OCI-LY7 (cell line): ENCODE measurements at regions not wholly inside any gene's neighbourhood (a gene's known extent, or its start where the extent isn't known, plus 50 kb on each side); places are given as distances from the start of the nearest gene placed in this dataset.

Experiments used
- BruUV-seq: library from RNA; stranded (reverse); fragments of 400-500 nt; replicated peaks from 2 replicates; lab custom pipeline; 2021; lab: Mats Ljungman, UMichigan
- CTCF ChIA-PET: fragments of 300-600 bp; sonication (Branson Sonifier 250); formaldehyde crosslinking; loops from one replicate; lab custom pipeline; 2022; ENCODE audit warnings: antibody characterized with exemption; ENCODE audit not compliant: unreplicated experiment; lab: Charles Lee
- POLR2A ChIA-PET: fragments of 300-600 bp; sonication (Branson Sonifier 250); formaldehyde crosslinking; loops from one replicate; lab custom pipeline; 2022; ENCODE audit warnings: antibody characterized with exemption; lab: Charles Lee
- DNase-seq: peaks from one replicate; pipeline ENCODE4 v3.0.0-alpha.2; 2015; ENCODE audit warnings: low spot score
- H2AFZ ChIP-seq: fragments of 200-600 bp; sonication (generic), shearing (Covaris generic); 2 replicates; pipeline ENCODE4 v1.6.1; 2014; ENCODE audit warnings: mild to moderate bottlenecking, antibody characterized with exemption, low read length, moderate library complexity
- H3K27ac ChIP-seq: fragments of 200-600 bp; sonication (generic); 2 replicates; pipeline ENCODE4 v1.5.1; 2014; ENCODE audit warnings: mixed run types, low read depth, mild to moderate bottlenecking, moderate library complexity, low read length, inconsistent platforms; ENCODE audit not compliant: poor library complexity, severe bottlenecking
- H3K36me3 ChIP-seq: fragments of 200-600 bp; sonication (generic); 2 replicates; pipeline ENCODE4 v1.6.1; 2014; ENCODE audit warnings: mild to moderate bottlenecking, antibody characterized with exemption, low read length, moderate library complexity, mixed read lengths; ENCODE audit not compliant: insufficient read depth
- H3K4me1 ChIP-seq: fragments of 200-600 bp; sonication (generic); 2 replicates; pipeline ENCODE4 v1.5.1; 2014; ENCODE audit warnings: mild to moderate bottlenecking, low read length; ENCODE audit not compliant: insufficient read depth, poor library complexity, severe bottlenecking
- H3K4me2 ChIP-seq: fragments of 200-600 bp; sonication (generic); 2 replicates; pipeline ENCODE4 v1.6.1; 2014; ENCODE audit warnings: mild to moderate bottlenecking, low read length
- H3K4me3 ChIP-seq: fragments of 200-600 bp; sonication (generic); 2 replicates; pipeline ENCODE4 v1.5.1; 2014; ENCODE audit warnings: mild to moderate bottlenecking, low read depth, low read length; ENCODE audit not compliant: poor library complexity, severe bottlenecking
- H3K79me2 ChIP-seq: fragments of 200-600 bp; sonication (generic); 2 replicates; pipeline ENCODE4 v1.6.1; 2016; ENCODE audit warnings: low read depth, mild to moderate bottlenecking, low read length, moderate library complexity, mixed read lengths; ENCODE audit not compliant: insufficient read depth
- H3K9me2 ChIP-seq: fragments of 200-600 bp; sonication (generic); 2 replicates; pipeline ENCODE4 v1.6.1; 2016; ENCODE audit warnings: mild to moderate bottlenecking, low read length, mixed read lengths; ENCODE audit not compliant: insufficient read depth
- H3K9me3 ChIP-seq: fragments of 200-600 bp; sonication (generic); 2 replicates; pipeline ENCODE4 v1.6.1; 2014; ENCODE audit warnings: mild to moderate bottlenecking, mixed run types, low read length, mixed read lengths
- H4K20me1 ChIP-seq: fragments of 200-600 bp; sonication (generic); 2 replicates; pipeline ENCODE4 v1.6.1; 2014; ENCODE audit warnings: mild to moderate bottlenecking, antibody characterized with exemption, low read length, moderate library complexity, mixed read lengths; ENCODE audit not compliant: insufficient read depth
- CTCF ChIP-seq: fragments of 200-600 bp; sonication (generic); conservative IDR thresholded peaks from 2 replicates; pipeline ENCODE4 v1.5.1; 2014; ENCODE audit warnings: mild to moderate bottlenecking, antibody characterized with exemption, low read length, moderate library complexity, mixed read lengths
- EZH2phosphoT487 ChIP-seq: fragments of 200-600 bp; sonication (generic); IDR thresholded peaks from 2 replicates; pipeline ENCODE4 v1.6.1; 2018; ENCODE audit warnings: low read depth, borderline replicate concordance, mild to moderate bottlenecking, mixed run types, antibody characterized with exemption, low read length, moderate library complexity, mixed read lengths
- intact Hi-C: fragments of 100-400 bp; cut with micrococcal nuclease; formaldehyde crosslinking; loops from one replicate; pipeline ENCODE4 v1.10.0; 2022; ENCODE audit not compliant: unreplicated experiment

- Histone ChIP-seq H3K9me3 (no peaks in the 10 kb centered on the region), H3K4me1 (no peaks in the 10 kb centered on the region), H4K20me1 (no peaks in the 10 kb centered on the region), H3K27ac (no peak overlapping the region), H3K4me2 (no peak overlapping the region), H2AFZ (no peak overlapping the region), H3K79me2 (no peaks in the 10 kb centered on the region), H3K4me3 (no peak overlapping the region), H3K36me3 (no peaks in the 10 kb centered on the region), H3K9me2 (no peaks in the 10 kb centered on the region)
- POLR2A ChIA-PET = interaction anchor here (0.7 kb wide), 1 partner anchor 1012 kb away, joined by 3 read pairs; no protein-coding TSS in a partner anchor
- TF ChIP-seq EZH2phosphoT487 (no peak), CTCF (no peak)
- BruUV-seq = no TSS peak
- no peak for DNase-seq
- CTCF ChIA-PET = no interaction called here
- intact Hi-C loops = no loop called here
Observed at GRCh38 chr13:65479692-65480091, 1750.4 kb downstream of the PCDH9 start.

GRCh38 chr13:65473196-65473595 is 1756.9 kb downstream of the PCDH9 start:
- Histone ChIP-seq H3K36me3 (no peaks in the 10 kb centered on the region), H3K9me2 (no peaks in the 10 kb centered on the region), H2AFZ (no peak overlapping the region), H4K20me1 (no peaks in the 10 kb centered on the region), H3K9me3 (no peaks in the 10 kb centered on the region), H3K4me1 (no peaks in the 10 kb centered on the region), H3K27ac (no peak overlapping the region), H3K4me2 (no peak overlapping the region), H3K4me3 (no peak overlapping the region), H3K79me2 (no peaks in the 10 kb centered on the region)
- BruUV-seq = no TSS peak
- intact Hi-C loops = no loop called here
- ChIA-PET CTCF (no interaction called here), POLR2A (interaction anchor here (0.6 kb wide), 1 partner anchor 28 kb away, joined by 3 read pairs; no protein-coding TSS in a partner anchor)
- DNase-seq = no peak
- TF ChIP-seq CTCF (no peak), EZH2phosphoT487 (no peak)

GRCh38 chr13:65472336-65472735 is 1757.8 kb downstream of the PCDH9 start:
- Histone ChIP-seq H3K9me2 (no peaks in the 10 kb centered on the region), H3K27ac (no peak overlapping the region), H3K4me2 (no peak overlapping the region), H2AFZ (no peak overlapping the region), H3K79me2 (no peaks in the 10 kb centered on the region), H3K9me3 (no peaks in the 10 kb centered on the region), H3K4me1 (no peaks in the 10 kb centered on the region), H4K20me1 (no peaks in the 10 kb centered on the region), H3K36me3 (no peaks in the 10 kb centered on the region), H3K4me3 (no peak overlapping the region)
- CTCF ChIA-PET = no interaction called here
- no peak for DNase-seq
- POLR2A ChIA-PET = interaction anchor here (0.5 to 1.9 kb wide), 2 partner anchors 13 to 29 kb away, joined by 3 to 5 read pairs; no protein-coding TSS in a partner anchor
- TF ChIP-seq EZH2phosphoT487 (no peak), CTCF (no peak)
- BruUV-seq = no TSS peak
- intact Hi-C loops = no loop called here
